OCI-LY7 (cell line): ENCODE measurements at regions not wholly inside any gene's neighbourhood (a gene's known extent, or its start where the extent isn't known, plus 50 kb on each side); places are given as distances from the start of the nearest gene placed in this dataset.

ENCODE experiments used
- BruUV-seq: library from RNA; stranded (reverse); fragments of 400-500 nt; replicated peaks from 2 replicates; lab custom pipeline; 2021; lab: Mats Ljungman, UMichigan
- CTCF ChIA-PET: fragments of 300-600 bp; sonication (Branson Sonifier 250); formaldehyde crosslinking; loops from one replicate; lab custom pipeline; 2022; ENCODE audit warnings: antibody characterized with exemption; ENCODE audit not compliant: unreplicated experiment; lab: Charles Lee
- POLR2A ChIA-PET: fragments of 300-600 bp; sonication (Branson Sonifier 250); formaldehyde crosslinking; loops from one replicate; lab custom pipeline; 2022; ENCODE audit warnings: antibody characterized with exemption; lab: Charles Lee
- DNase-seq: peaks from one replicate; pipeline ENCODE4 v3.0.0-alpha.2; 2015; ENCODE audit warnings: low spot score
- H2AFZ ChIP-seq: fragments of 200-600 bp; sonication (generic), shearing (Covaris generic); 2 replicates; pipeline ENCODE4 v1.6.1; 2014; ENCODE audit warnings: mild to moderate bottlenecking, antibody characterized with exemption, low read length, moderate library complexity
- H3K27ac ChIP-seq: fragments of 200-600 bp; sonication (generic); 2 replicates; pipeline ENCODE4 v1.5.1; 2014; ENCODE audit warnings: mixed run types, low read depth, mild to moderate bottlenecking, moderate library complexity, low read length, inconsistent platforms; ENCODE audit not compliant: poor library complexity, severe bottlenecking
- H3K36me3 ChIP-seq: fragments of 200-600 bp; sonication (generic); 2 replicates; pipeline ENCODE4 v1.6.1; 2014; ENCODE audit warnings: mild to moderate bottlenecking, antibody characterized with exemption, low read length, moderate library complexity, mixed read lengths; ENCODE audit not compliant: insufficient read depth
- H3K4me1 ChIP-seq: fragments of 200-600 bp; sonication (generic); 2 replicates; pipeline ENCODE4 v1.5.1; 2014; ENCODE audit warnings: mild to moderate bottlenecking, low read length; ENCODE audit not compliant: insufficient read depth, poor library complexity, severe bottlenecking
- H3K4me2 ChIP-seq: fragments of 200-600 bp; sonication (generic); 2 replicates; pipeline ENCODE4 v1.6.1; 2014; ENCODE audit warnings: mild to moderate bottlenecking, low read length
- H3K4me3 ChIP-seq: fragments of 200-600 bp; sonication (generic); 2 replicates; pipeline ENCODE4 v1.5.1; 2014; ENCODE audit warnings: mild to moderate bottlenecking, low read depth, low read length; ENCODE audit not compliant: poor library complexity, severe bottlenecking
- H3K79me2 ChIP-seq: fragments of 200-600 bp; sonication (generic); 2 replicates; pipeline ENCODE4 v1.6.1; 2016; ENCODE audit warnings: low read depth, mild to moderate bottlenecking, low read length, moderate library complexity, mixed read lengths; ENCODE audit not compliant: insufficient read depth
- H3K9me2 ChIP-seq: fragments of 200-600 bp; sonication (generic); 2 replicates; pipeline ENCODE4 v1.6.1; 2016; ENCODE audit warnings: mild to moderate bottlenecking, low read length, mixed read lengths; ENCODE audit not compliant: insufficient read depth
- H3K9me3 ChIP-seq: fragments of 200-600 bp; sonication (generic); 2 replicates; pipeline ENCODE4 v1.6.1; 2014; ENCODE audit warnings: mild to moderate bottlenecking, mixed run types, low read length, mixed read lengths
- H4K20me1 ChIP-seq: fragments of 200-600 bp; sonication (generic); 2 replicates; pipeline ENCODE4 v1.6.1; 2014; ENCODE audit warnings: mild to moderate bottlenecking, antibody characterized with exemption, low read length, moderate library complexity, mixed read lengths; ENCODE audit not compliant: insufficient read depth
- EZH2phosphoT487 ChIP-seq: fragments of 200-600 bp; sonication (generic); IDR thresholded peaks from 2 replicates; pipeline ENCODE4 v1.6.1; 2018; ENCODE audit warnings: low read depth, borderline replicate concordance, mild to moderate bottlenecking, mixed run types, antibody characterized with exemption, low read length, moderate library complexity, mixed read lengths
- intact Hi-C: fragments of 100-400 bp; cut with micrococcal nuclease; formaldehyde crosslinking; loops from one replicate; pipeline ENCODE4 v1.10.0; 2022; ENCODE audit not compliant: unreplicated experiment
- TF ChIP-seq, protein P1 (sequence below): fragments of 200-600 bp; sonication (generic); conservative IDR thresholded peaks from 2 replicates; pipeline ENCODE4 v1.5.1; 2014; ENCODE audit warnings: mild to moderate bottlenecking, antibody characterized with exemption, low read length, moderate library complexity, mixed read lengths

DNA sequence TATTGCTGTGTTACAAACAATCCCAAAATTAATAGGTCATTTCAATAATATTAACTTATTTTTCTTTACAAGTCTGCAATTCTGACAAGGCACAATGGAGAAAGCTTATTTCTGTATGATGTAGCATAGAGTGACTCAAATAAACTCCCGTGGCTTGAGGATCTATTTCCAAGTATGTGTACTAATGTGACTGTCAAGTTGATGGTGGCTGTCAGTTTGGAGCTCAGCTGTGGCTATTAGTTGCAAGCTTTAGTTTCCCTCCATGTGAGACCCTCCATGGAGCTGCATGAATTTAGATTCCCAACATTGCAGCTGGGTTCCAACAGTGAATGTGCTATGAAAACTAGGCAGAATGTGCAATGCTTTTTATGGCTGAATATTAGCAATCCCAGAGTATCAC is 515.5 kb upstream of the GBE1 start:
- DNase-seq, result no peak
- H3K4me3 ChIP-seq, result no peak overlapping the region
- H2AFZ ChIP-seq, result no peak overlapping the region
- TF ChIP-seq, protein P1, sequence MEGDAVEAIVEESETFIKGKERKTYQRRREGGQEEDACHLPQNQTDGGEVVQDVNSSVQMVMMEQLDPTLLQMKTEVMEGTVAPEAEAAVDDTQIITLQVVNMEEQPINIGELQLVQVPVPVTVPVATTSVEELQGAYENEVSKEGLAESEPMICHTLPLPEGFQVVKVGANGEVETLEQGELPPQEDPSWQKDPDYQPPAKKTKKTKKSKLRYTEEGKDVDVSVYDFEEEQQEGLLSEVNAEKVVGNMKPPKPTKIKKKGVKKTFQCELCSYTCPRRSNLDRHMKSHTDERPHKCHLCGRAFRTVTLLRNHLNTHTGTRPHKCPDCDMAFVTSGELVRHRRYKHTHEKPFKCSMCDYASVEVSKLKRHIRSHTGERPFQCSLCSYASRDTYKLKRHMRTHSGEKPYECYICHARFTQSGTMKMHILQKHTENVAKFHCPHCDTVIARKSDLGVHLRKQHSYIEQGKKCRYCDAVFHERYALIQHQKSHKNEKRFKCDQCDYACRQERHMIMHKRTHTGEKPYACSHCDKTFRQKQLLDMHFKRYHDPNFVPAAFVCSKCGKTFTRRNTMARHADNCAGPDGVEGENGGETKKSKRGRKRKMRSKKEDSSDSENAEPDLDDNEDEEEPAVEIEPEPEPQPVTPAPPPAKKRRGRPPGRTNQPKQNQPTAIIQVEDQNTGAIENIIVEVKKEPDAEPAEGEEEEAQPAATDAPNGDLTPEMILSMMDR, result no peak
- no peak for TF ChIP-seq EZH2phosphoT487
- no peaks in the 10 kb centered on the region for H3K79me2 ChIP-seq
- H3K36me3 ChIP-seq, result no peaks in the 10 kb centered on the region
- H4K20me1 ChIP-seq, result no peaks in the 10 kb centered on the region
- H3K27ac ChIP-seq, result no peak overlapping the region
- H3K4me2 ChIP-seq, result no peak overlapping the region
- intact Hi-C loops, result no loop called here
- ChIA-PET POLR2A (interaction anchor here (0.7 kb wide), 1 partner anchor 1050 kb away, joined by 3 read pairs; no protein-coding TSS in a partner anchor), CTCF (no interaction called here)
- BruUV-seq, result no TSS peak
- no peaks in the 10 kb centered on the region for H3K9me3 ChIP-seq
- H3K4me1 ChIP-seq, result no peaks in the 10 kb centered on the region
- no peaks in the 10 kb centered on the region for H3K9me2 ChIP-seq

DNA sequence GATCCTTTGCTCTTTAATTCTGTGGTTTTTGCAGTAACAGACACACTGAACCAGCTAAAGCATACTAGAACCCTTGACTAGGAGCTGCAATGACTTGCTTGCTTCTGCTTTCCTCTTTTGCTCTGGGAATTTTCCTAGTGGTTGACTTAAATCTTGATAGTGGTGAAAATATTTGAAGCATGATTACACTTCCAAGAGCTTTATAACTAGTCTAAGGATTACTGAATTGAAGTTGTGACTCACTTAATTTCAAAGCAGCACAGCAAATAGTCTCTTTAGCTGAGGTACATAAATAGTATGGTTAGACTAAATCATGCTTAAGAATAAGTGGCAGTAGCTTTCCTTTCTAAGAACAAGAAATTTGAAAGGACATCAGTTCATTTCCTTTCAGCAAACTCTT is 513.5 kb upstream of the GBE1 start:
- no TSS peak for BruUV-seq
- no peaks in the 10 kb centered on the region for H4K20me1 ChIP-seq
- no peaks in the 10 kb centered on the region for H3K4me1 ChIP-seq
- H3K27ac ChIP-seq, result no peak overlapping the region
- no peaks in the 10 kb centered on the region for H3K36me3 ChIP-seq
- no peak overlapping the region for H3K4me3 ChIP-seq
- intact Hi-C loops, result no loop called here
- POLR2A ChIA-PET, result no interaction called here
- DNase-seq, result no peak
- H3K9me3 ChIP-seq, result no peaks in the 10 kb centered on the region
- H3K9me2 ChIP-seq, result no peaks in the 10 kb centered on the region
- no peaks in the 10 kb centered on the region for H3K79me2 ChIP-seq
- TF ChIP-seq, protein P1, result no peak
- no peak for TF ChIP-seq EZH2phosphoT487
- H3K4me2 ChIP-seq, result no peak overlapping the region
- CTCF ChIA-PET, result no interaction called here
- H2AFZ ChIP-seq, result no peak overlapping the region

DNA sequence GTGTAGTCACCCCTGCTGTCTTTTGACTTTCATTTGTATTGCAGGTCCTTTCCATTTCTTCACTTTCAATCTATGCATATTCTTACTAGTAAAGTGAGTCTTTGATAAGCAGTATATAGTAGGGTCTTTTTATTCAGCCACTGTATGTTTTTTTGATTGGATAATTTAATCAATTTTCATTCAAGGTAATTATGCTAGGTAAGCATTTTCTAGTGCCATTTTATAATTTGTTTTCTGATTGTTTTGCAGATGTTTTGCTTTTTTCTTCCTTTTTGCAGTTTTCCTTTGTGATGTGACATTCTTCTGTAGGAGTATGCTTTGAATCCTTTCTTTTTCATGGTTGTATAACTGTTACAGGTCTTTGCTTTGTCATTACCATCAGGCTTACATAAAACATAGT is 504.3 kb upstream of the GBE1 start:
- Histone ChIP-seq H3K27ac (no peak overlapping the region), H3K4me2 (no peak overlapping the region), H2AFZ (no peak overlapping the region), H3K4me1 (no peaks in the 10 kb centered on the region), H3K79me2 (no peaks in the 10 kb centered on the region), H3K36me3 (no peaks in the 10 kb centered on the region), H3K9me2 (no peaks in the 10 kb centered on the region), H4K20me1 (no peaks in the 10 kb centered on the region), H3K4me3 (no peak overlapping the region), H3K9me3 (no peaks in the 10 kb centered on the region)
- no peak for DNase-seq
- CTCF ChIA-PET, result no interaction called here
- intact Hi-C loops, result no loop called here
- POLR2A ChIA-PET, result interaction anchor here (1.2 kb wide), 1 partner anchor 17 kb away, joined by 3 read pairs; no protein-coding TSS in a partner anchor
- BruUV-seq, result no TSS peak
- TF ChIP-seq, protein P1, result no peak
- no peak for TF ChIP-seq EZH2phosphoT487
